SK-N-SH (cell line): ENCODE measurements at regions not wholly inside any gene's neighbourhood (a gene's known extent, or its start where the extent isn't known, plus 50 kb on each side); places are given as distances from the start of the nearest gene placed in this dataset.

Experiments
- FOXM1 ChIP-seq: IDR thresholded peaks from 2 replicates; pipeline ENCODE4 v1.4.0; 2012; ENCODE audit warnings: low read depth, mild to moderate bottlenecking
- IRF3 ChIP-seq: fragments of 150-350 bp; IDR thresholded peaks from 2 replicates; pipeline ENCODE4 v1.6.1; 2016; ENCODE audit warnings: mild to moderate bottlenecking, low read depth, low read length
- MXI1 ChIP-seq: IDR thresholded peaks from 2 replicates; pipeline ENCODE4 v1.6.1; 2012; ENCODE audit warnings: mild to moderate bottlenecking, low read depth, low read length, improper control_type of control experiment
- POLR2AphosphoS5 ChIP-seq: IDR thresholded peaks from 2 replicates; pipeline ENCODE4 v1.6.1; 2012; ENCODE audit warnings: low read depth, low read length
- RXRA ChIP-seq: IDR thresholded peaks from 2 replicates; pipeline ENCODE4 v1.4.0; 2012; ENCODE audit warnings: low read depth, mild to moderate bottlenecking, borderline replicate concordance
- TCF12 ChIP-seq: IDR thresholded peaks from 2 replicates; pipeline ENCODE4 v1.4.0; 2012
- TF ChIP-seq, protein P1 (sequence below): fragments of 200-600 bp; sonication (generic); IDR thresholded peaks from 2 replicates; pipeline ENCODE4 v1.6.1; 2017; ENCODE audit warnings: antibody characterized with exemption, mild to moderate bottlenecking, moderate library complexity

- TF ChIP-seq, protein P1, sequence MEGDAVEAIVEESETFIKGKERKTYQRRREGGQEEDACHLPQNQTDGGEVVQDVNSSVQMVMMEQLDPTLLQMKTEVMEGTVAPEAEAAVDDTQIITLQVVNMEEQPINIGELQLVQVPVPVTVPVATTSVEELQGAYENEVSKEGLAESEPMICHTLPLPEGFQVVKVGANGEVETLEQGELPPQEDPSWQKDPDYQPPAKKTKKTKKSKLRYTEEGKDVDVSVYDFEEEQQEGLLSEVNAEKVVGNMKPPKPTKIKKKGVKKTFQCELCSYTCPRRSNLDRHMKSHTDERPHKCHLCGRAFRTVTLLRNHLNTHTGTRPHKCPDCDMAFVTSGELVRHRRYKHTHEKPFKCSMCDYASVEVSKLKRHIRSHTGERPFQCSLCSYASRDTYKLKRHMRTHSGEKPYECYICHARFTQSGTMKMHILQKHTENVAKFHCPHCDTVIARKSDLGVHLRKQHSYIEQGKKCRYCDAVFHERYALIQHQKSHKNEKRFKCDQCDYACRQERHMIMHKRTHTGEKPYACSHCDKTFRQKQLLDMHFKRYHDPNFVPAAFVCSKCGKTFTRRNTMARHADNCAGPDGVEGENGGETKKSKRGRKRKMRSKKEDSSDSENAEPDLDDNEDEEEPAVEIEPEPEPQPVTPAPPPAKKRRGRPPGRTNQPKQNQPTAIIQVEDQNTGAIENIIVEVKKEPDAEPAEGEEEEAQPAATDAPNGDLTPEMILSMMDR, result peak; percentile 38
- TF ChIP-seq TCF12, result no peak
- no peak for TF ChIP-seq POLR2AphosphoS5
- TF ChIP-seq RXRA, result no peak
- no peak for TF ChIP-seq MXI1
- no peak for TF ChIP-seq FOXM1
- TF ChIP-seq IRF3, result no peak
These were observed 69.9 kb upstream of the WDR1 start for GRCh38 chr4:10186228-10187214.
